ENCODE measurements at regions not wholly inside any gene's neighbourhood (a gene's known extent, or its start where the extent isn't known, plus 50 kb on each side); places are given as distances from the start of the nearest gene placed in this dataset.

GRCh38 chr10:56082169-56082568, 278.9 kb downstream of the ZWINT start:
- no peak overlapping the region for H3K4me3 ChIP-seq (ENCODE audit: low read depth in 1 of 2, low read length in 2 of 2)
- no peaks in the 10 kb centered on the region for H3K36me3 ChIP-seq (ENCODE audit: control insufficient read depth in 1 of 2, insufficient read depth in 2 of 2, low read length in 2 of 2)
- no peak overlapping the region for H3K9ac ChIP-seq (ENCODE audit: low read depth in 1 of 2, low read length in 2 of 2)
- H3K27ac ChIP-seq (ENCODE audit: low read depth, low read length) = no peak overlapping the region
- no peaks in the 10 kb centered on the region for H3K27me3 ChIP-seq (ENCODE audit: control insufficient read depth in 1 of 2, insufficient read depth in 2 of 2, low read length in 2 of 2)
- no peaks in the 10 kb centered on the region for H3K4me1 ChIP-seq (ENCODE audit: control insufficient read depth in 1 of 2, insufficient read depth in 2 of 2, low read length in 2 of 2)
- H3K9me3 ChIP-seq (ENCODE audit: control insufficient read depth in 1 of 2, low read length in 2 of 2) = no peaks in the 10 kb centered on the region

GRCh38 chr10:56068473-56069263, 292.4 kb downstream of the ZWINT start:
- Histone ChIP-seq H3K36me3 (ENCODE audit: control insufficient read depth in 1 of 2, insufficient read depth in 2 of 2, low read length in 2 of 2) (no peaks in the 10 kb centered on the region), H3K27me3 (ENCODE audit: control insufficient read depth in 1 of 2, insufficient read depth in 2 of 2, low read length in 2 of 2) (no peaks in the 10 kb centered on the region)

GRCh38 chr10:56068040-56068439, 293.0 kb downstream of the ZWINT start:
- peaks cover 0 to 5% of the 10 kb centered on the region in 2 donors for H3K9me3 ChIP-seq (ENCODE audit: control insufficient read depth in 1 of 2, low read length in 2 of 2)
- H3K4me1 ChIP-seq (ENCODE audit: control insufficient read depth in 1 of 2, insufficient read depth in 2 of 2, low read length in 2 of 2) = no peaks in the 10 kb centered on the region
- H3K27me3 ChIP-seq (ENCODE audit: control insufficient read depth in 1 of 2, insufficient read depth in 2 of 2, low read length in 2 of 2) = no peaks in the 10 kb centered on the region
- no peaks in the 10 kb centered on the region for H3K36me3 ChIP-seq (ENCODE audit: control insufficient read depth in 1 of 2, insufficient read depth in 2 of 2, low read length in 2 of 2)
- H3K27ac ChIP-seq (ENCODE audit: low read depth, low read length) = no peak overlapping the region
- no peak overlapping the region for H3K4me3 ChIP-seq (ENCODE audit: low read depth in 1 of 2, low read length in 2 of 2)
- H3K9ac ChIP-seq (ENCODE audit: low read depth in 1 of 2, low read length in 2 of 2) = no peak overlapping the region

More at GRCh38 chr10:56068473-56069263, 292.4 kb downstream of the ZWINT start:
- H3K9me3 ChIP-seq (ENCODE audit: control insufficient read depth in 1 of 2, low read length in 2 of 2) = peaks cover 0 to 5% of the 10 kb centered on the region in 2 donors
- H3K4me3 ChIP-seq (ENCODE audit: low read depth in 1 of 2, low read length in 2 of 2) = no peak overlapping the region
- no peaks in the 10 kb centered on the region for H3K4me1 ChIP-seq (ENCODE audit: control insufficient read depth in 1 of 2, insufficient read depth in 2 of 2, low read length in 2 of 2)
- no peak overlapping the region for H3K9ac ChIP-seq (ENCODE audit: low read depth in 1 of 2, low read length in 2 of 2)
- no peak overlapping the region for H3K27ac ChIP-seq (ENCODE audit: low read depth, low read length)

GRCh38 chr10:56063642-56064041, 297.4 kb downstream of the ZWINT start:
- peaks cover 0 to 5% of the 10 kb centered on the region in 2 donors for H3K9me3 ChIP-seq (ENCODE audit: control insufficient read depth in 1 of 2, low read length in 2 of 2)
- H3K4me1 ChIP-seq (ENCODE audit: control insufficient read depth in 1 of 2, insufficient read depth in 2 of 2, low read length in 2 of 2) = no peaks in the 10 kb centered on the region
- H3K9ac ChIP-seq (ENCODE audit: low read depth in 1 of 2, low read length in 2 of 2) = no peak overlapping the region
- no peak overlapping the region for H3K4me3 ChIP-seq (ENCODE audit: low read depth in 1 of 2, low read length in 2 of 2)
- no peaks in the 10 kb centered on the region for H3K36me3 ChIP-seq (ENCODE audit: control insufficient read depth in 1 of 2, insufficient read depth in 2 of 2, low read length in 2 of 2)
- no peaks in the 10 kb centered on the region for H3K27me3 ChIP-seq (ENCODE audit: control insufficient read depth in 1 of 2, insufficient read depth in 2 of 2, low read length in 2 of 2)
- H3K27ac ChIP-seq (ENCODE audit: low read depth, low read length) = no peak overlapping the region

- no peaks in the 10 kb centered on the region for H3K27me3 ChIP-seq (ENCODE audit: control insufficient read depth in 1 of 2, insufficient read depth in 2 of 2, low read length in 2 of 2)
- H3K9ac ChIP-seq (ENCODE audit: low read depth in 1 of 2, low read length in 2 of 2) = no peak overlapping the region
- no peaks in the 10 kb centered on the region for H3K36me3 ChIP-seq (ENCODE audit: control insufficient read depth in 1 of 2, insufficient read depth in 2 of 2, low read length in 2 of 2)
- peaks cover 0 to 4% of the 10 kb centered on the region in 2 donors for H3K9me3 ChIP-seq (ENCODE audit: control insufficient read depth in 1 of 2, low read length in 2 of 2)
- no peak overlapping the region for H3K27ac ChIP-seq (ENCODE audit: low read depth, low read length)
- no peaks in the 10 kb centered on the region for H3K4me1 ChIP-seq (ENCODE audit: control insufficient read depth in 1 of 2, insufficient read depth in 2 of 2, low read length in 2 of 2)
- H3K4me3 ChIP-seq (ENCODE audit: low read depth in 1 of 2, low read length in 2 of 2) = no peak overlapping the region
Measured at GRCh38 chr10:56057860-56058259, 303.2 kb downstream of the ZWINT start.

GRCh38 chr10:56035489-56035888, 325.6 kb downstream of the ZWINT start:
- Histone ChIP-seq H3K4me1 (ENCODE audit: control insufficient read depth in 1 of 2, insufficient read depth in 2 of 2, low read length in 2 of 2) (no peaks in the 10 kb centered on the region), H3K27me3 (ENCODE audit: control insufficient read depth in 1 of 2, insufficient read depth in 2 of 2, low read length in 2 of 2) (no peaks in the 10 kb centered on the region), H3K36me3 (ENCODE audit: control insufficient read depth in 1 of 2, insufficient read depth in 2 of 2, low read length in 2 of 2) (no peaks in the 10 kb centered on the region), H3K4me3 (ENCODE audit: low read depth in 1 of 2, low read length in 2 of 2) (no peak overlapping the region), H3K9me3 (ENCODE audit: control insufficient read depth in 1 of 2, low read length in 2 of 2) (no peaks in the 10 kb centered on the region), H3K9ac (ENCODE audit: low read depth in 1 of 2, low read length in 2 of 2) (no peak overlapping the region), H3K27ac (ENCODE audit: low read depth, low read length) (no peak overlapping the region)

GRCh38 chr10:56028298-56029132, 332.5 kb downstream of the ZWINT start:
- H3K4me3 ChIP-seq (ENCODE audit: low read depth in 1 of 2, low read length in 2 of 2) = no peak overlapping the region
- no peak overlapping the region for H3K27ac ChIP-seq (ENCODE audit: low read depth, low read length)
- no peak overlapping the region for H3K9ac ChIP-seq (ENCODE audit: low read depth in 1 of 2, low read length in 2 of 2)
- H3K27me3 ChIP-seq (ENCODE audit: control insufficient read depth in 1 of 2, insufficient read depth in 2 of 2, low read length in 2 of 2) = no peaks in the 10 kb centered on the region
- no peaks in the 10 kb centered on the region for H3K36me3 ChIP-seq (ENCODE audit: control insufficient read depth in 1 of 2, insufficient read depth in 2 of 2, low read length in 2 of 2)
- H3K4me1 ChIP-seq (ENCODE audit: control insufficient read depth in 1 of 2, insufficient read depth in 2 of 2, low read length in 2 of 2) = no peaks in the 10 kb centered on the region
- H3K9me3 ChIP-seq (ENCODE audit: control insufficient read depth in 1 of 2, low read length in 2 of 2) = no peaks in the 10 kb centered on the region

GRCh38 chr10:56012101-56012500, 349.0 kb downstream of the ZWINT start:
- H3K36me3 ChIP-seq (ENCODE audit: control insufficient read depth in 1 of 2, insufficient read depth in 2 of 2, low read length in 2 of 2) = no peaks in the 10 kb centered on the region
- H3K9me3 ChIP-seq (ENCODE audit: control insufficient read depth in 1 of 2, low read length in 2 of 2) = peaks cover 3 to 7% of the 10 kb centered on the region in 2 donors
- H3K27me3 ChIP-seq (ENCODE audit: control insufficient read depth in 1 of 2, insufficient read depth in 2 of 2, low read length in 2 of 2) = no peaks in the 10 kb centered on the region
- no peak overlapping the region for H3K27ac ChIP-seq (ENCODE audit: low read depth, low read length)
- H3K4me3 ChIP-seq (ENCODE audit: low read depth in 1 of 2, low read length in 2 of 2) = no peak overlapping the region
- no peaks in the 10 kb centered on the region for H3K4me1 ChIP-seq (ENCODE audit: control insufficient read depth in 1 of 2, insufficient read depth in 2 of 2, low read length in 2 of 2)
- no peak overlapping the region for H3K9ac ChIP-seq (ENCODE audit: low read depth in 1 of 2, low read length in 2 of 2)

GRCh38 chr10:56003555-56003954, 357.5 kb downstream of the ZWINT start:
- Histone ChIP-seq H3K36me3 (ENCODE audit: control insufficient read depth in 1 of 2, insufficient read depth in 2 of 2, low read length in 2 of 2) (no peaks in the 10 kb centered on the region), H3K27ac (ENCODE audit: low read depth, low read length) (no peak overlapping the region), H3K9me3 (ENCODE audit: control insufficient read depth in 1 of 2, low read length in 2 of 2) (no peaks in the 10 kb centered on the region), H3K9ac (ENCODE audit: low read depth in 1 of 2, low read length in 2 of 2) (no peak overlapping the region), H3K4me1 (ENCODE audit: control insufficient read depth in 1 of 2, insufficient read depth in 2 of 2, low read length in 2 of 2) (no peaks in the 10 kb centered on the region), H3K27me3 (ENCODE audit: control insufficient read depth in 1 of 2, insufficient read depth in 2 of 2, low read length in 2 of 2) (no peaks in the 10 kb centered on the region), H3K4me3 (ENCODE audit: low read depth in 1 of 2, low read length in 2 of 2) (no peak overlapping the region)

- Histone ChIP-seq H3K9ac (ENCODE audit: low read depth in 1 of 2, low read length in 2 of 2) (no peak overlapping the region), H3K36me3 (ENCODE audit: control insufficient read depth in 1 of 2, insufficient read depth in 2 of 2, low read length in 2 of 2) (no peaks in the 10 kb centered on the region), H3K27me3 (ENCODE audit: control insufficient read depth in 1 of 2, insufficient read depth in 2 of 2, low read length in 2 of 2) (no peaks in the 10 kb centered on the region), H3K27ac (ENCODE audit: low read depth, low read length) (no peak overlapping the region), H3K9me3 (ENCODE audit: control insufficient read depth in 1 of 2, low read length in 2 of 2) (no peaks in the 10 kb centered on the region), H3K4me1 (ENCODE audit: control insufficient read depth in 1 of 2, insufficient read depth in 2 of 2, low read length in 2 of 2) (no peaks in the 10 kb centered on the region), H3K4me3 (ENCODE audit: low read depth in 1 of 2, low read length in 2 of 2) (no peak overlapping the region)
Measured at GRCh38 chr10:55989188-55989587, 371.9 kb downstream of the ZWINT start.
